Cardiac muscle cell (in vitro differentiated cells and primary cell): ENCODE measurements at regions not wholly inside any gene's neighbourhood (a gene's known extent, or its start where the extent isn't known, plus 50 kb on each side); places are given as distances from the start of the nearest gene placed in this dataset.
"Not testable (repeated sequence)": the region's sequence is repeated elsewhere in the genome, so short reads cannot be mapped to it uniquely, and the experiment has no call there.

Experiments
- DNase-seq, 2 donors: peaks; one replicate each; pipeline versions ENCODE4 v3.0.0 to v3.0.0-alpha.2; 2010 to 2017; ENCODE audit warnings: low read depth in 1 of 2, low spot score in 1 of 2
- H3K27ac ChIP-seq: fragments of 200-600 bp; sonication (generic); 2 replicates; pipeline ENCODE4 v1.5.1; 2016
- H3K27me3 ChIP-seq: fragments of 200-600 bp; sonication (generic); 2 replicates; pipeline ENCODE4 v1.6.0; 2016; ENCODE audit warnings: control low read depth
- H3K36me3 ChIP-seq: fragments of 200-600 bp; sonication (generic); 2 replicates; pipeline ENCODE4 v1.5.1; 2016; ENCODE audit warnings: control low read depth
- H3K4me1 ChIP-seq: fragments of 200-600 bp; sonication (generic); 2 replicates; pipeline ENCODE4 v1.8.1; 2017; ENCODE audit warnings: low read depth, mild to moderate bottlenecking, mixed run types
- H3K4me3 ChIP-seq: fragments of 200-600 bp; sonication (generic); 2 replicates; pipeline ENCODE4 v1.5.1; 2016; ENCODE audit warnings: mild to moderate bottlenecking
- H3K9me3 ChIP-seq: fragments of 200-600 bp; sonication (generic); 2 replicates; pipeline ENCODE4 v1.5.1; 2017; ENCODE audit warnings: low read depth, mild to moderate bottlenecking, control low read depth
- TF ChIP-seq, protein P1 (sequence below): IDR thresholded peaks from 2 replicates; pipeline ENCODE4 v1.5.1; 2012; ENCODE audit warnings: low read depth, mild to moderate bottlenecking, low read length

DNA sequence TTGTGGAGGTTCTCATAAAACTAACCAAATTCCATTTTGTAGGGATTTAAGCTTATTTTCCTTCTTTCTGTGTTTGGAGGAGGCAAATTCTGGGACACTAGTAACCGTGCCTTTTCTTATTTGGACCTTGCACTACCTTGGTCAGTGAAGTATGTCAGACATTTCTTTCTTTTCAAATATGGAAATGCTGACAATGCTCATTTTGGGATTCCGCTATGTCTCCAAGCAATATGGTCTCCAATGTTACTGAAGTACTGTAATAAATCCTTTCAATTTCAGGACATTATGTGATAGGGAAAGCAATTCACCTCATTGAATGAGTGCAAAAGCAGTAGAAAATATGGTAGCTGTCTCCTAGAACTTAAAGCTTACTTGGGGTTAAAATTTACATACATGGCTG lies 372.3 kb downstream of the HLX start:
- Histone ChIP-seq H3K36me3 (no peaks in the 10 kb centered on the region), H3K4me3 (no peak overlapping the region), H3K9me3 (no peaks in the 10 kb centered on the region), H3K4me1 (no peaks in the 10 kb centered on the region), H3K27me3 (no peaks in the 10 kb centered on the region), H3K27ac (no peak overlapping the region)
- DNase-seq: no peak
- TF ChIP-seq, protein P1, sequence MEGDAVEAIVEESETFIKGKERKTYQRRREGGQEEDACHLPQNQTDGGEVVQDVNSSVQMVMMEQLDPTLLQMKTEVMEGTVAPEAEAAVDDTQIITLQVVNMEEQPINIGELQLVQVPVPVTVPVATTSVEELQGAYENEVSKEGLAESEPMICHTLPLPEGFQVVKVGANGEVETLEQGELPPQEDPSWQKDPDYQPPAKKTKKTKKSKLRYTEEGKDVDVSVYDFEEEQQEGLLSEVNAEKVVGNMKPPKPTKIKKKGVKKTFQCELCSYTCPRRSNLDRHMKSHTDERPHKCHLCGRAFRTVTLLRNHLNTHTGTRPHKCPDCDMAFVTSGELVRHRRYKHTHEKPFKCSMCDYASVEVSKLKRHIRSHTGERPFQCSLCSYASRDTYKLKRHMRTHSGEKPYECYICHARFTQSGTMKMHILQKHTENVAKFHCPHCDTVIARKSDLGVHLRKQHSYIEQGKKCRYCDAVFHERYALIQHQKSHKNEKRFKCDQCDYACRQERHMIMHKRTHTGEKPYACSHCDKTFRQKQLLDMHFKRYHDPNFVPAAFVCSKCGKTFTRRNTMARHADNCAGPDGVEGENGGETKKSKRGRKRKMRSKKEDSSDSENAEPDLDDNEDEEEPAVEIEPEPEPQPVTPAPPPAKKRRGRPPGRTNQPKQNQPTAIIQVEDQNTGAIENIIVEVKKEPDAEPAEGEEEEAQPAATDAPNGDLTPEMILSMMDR: no peak

DNA sequence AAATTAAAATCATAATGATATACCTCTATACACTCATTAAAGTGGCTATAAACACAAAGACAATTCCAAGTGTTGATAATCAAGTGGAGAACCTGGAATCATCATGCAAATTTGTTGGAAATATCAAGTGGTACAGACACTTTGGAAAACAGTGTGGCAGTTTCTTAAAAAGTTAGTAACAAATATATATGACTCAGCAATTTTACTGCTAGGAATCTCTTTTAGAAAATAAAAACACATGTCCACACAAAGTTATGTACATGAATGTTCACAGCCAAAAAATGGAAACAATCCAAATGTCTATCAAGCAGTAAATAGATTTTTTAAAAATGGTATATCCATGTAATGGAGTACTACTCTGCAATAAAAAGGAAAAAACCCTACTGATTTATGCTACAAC lies 375.6 kb downstream of the HLX start:
- Histone ChIP-seq H3K4me1 (no peaks in the 10 kb centered on the region), H3K4me3 (no peak overlapping the region), H3K27me3 (no peaks in the 10 kb centered on the region), H3K27ac (no peak overlapping the region), H3K9me3 (no peaks in the 10 kb centered on the region), H3K36me3 (no peaks in the 10 kb centered on the region)
- TF ChIP-seq, protein P1: no peak
- no peak for DNase-seq

DNA sequence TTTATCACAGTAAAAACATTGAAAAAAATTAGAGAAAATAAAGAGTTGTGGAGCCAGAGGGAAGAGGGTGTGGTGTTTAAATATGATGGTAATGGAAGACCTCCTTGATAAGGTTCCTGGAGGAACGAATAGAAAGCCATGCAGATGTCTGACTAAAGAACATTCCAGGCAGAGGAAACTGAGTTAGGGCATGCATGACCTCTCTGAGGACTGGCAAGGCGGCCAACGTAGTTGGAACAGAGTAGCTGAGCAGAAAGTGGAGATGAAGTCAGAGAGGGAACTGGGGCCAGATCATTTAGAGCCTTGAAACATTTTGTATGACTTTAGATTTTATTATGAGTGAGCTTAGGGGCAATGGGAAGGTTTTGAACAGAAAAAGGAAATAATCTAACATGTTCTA lies 377.5 kb downstream of the HLX start:
- H3K36me3 ChIP-seq: no peaks in the 10 kb centered on the region
- H3K9me3 ChIP-seq: no peaks in the 10 kb centered on the region
- no peak for DNase-seq
- no peaks in the 10 kb centered on the region for H3K4me1 ChIP-seq
- no peak overlapping the region for H3K4me3 ChIP-seq
- no peak overlapping the region for H3K27ac ChIP-seq
- no peaks in the 10 kb centered on the region for H3K27me3 ChIP-seq
- TF ChIP-seq, protein P1: no peak

DNA sequence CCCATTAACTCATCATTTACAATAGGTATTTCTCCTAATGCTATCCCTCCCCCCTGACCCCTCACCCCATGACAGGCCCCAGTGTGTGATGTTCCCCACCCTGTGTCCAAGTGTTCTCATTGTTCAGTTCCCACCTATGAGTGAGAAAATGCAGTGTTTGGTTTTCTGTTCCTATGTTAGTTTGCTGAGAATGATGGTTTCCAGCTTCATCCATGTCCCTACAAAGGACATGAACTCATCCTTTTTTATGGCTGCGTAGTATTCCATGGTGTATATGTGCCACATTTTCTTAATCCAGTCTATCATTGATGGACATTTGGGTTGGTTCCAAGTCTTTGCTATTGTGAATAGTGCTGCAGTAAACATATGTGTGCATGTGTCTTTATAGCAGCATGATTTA lies 378.3 kb downstream of the HLX start:
- H3K4me1 ChIP-seq, H3K36me3 ChIP-seq, H3K9me3 ChIP-seq, DNase-seq, H3K27ac ChIP-seq, H3K27me3 ChIP-seq, H3K4me3 ChIP-seq: not testable (repeated sequence)

DNA sequence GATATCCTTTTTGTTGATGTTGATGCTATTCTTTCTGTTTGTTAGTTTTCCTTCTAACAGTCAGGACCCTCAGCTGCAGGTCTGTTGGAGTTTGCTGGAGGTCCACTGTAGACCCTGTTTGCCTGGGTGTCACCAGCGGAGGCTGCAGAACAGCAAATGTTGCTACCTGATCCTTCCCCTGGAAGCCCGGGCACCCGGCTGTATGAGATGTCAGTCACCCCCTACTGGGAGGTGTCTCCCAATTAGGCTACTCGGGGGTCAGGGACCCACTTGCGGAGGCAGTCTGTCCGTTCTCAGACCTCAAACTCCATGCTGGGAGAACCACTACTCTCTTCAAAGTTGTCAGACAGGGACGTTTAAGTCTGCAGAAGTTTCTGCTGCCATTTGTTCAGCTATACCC lies 383.4 kb downstream of the HLX start:
- H3K4me3 ChIP-seq, H3K36me3 ChIP-seq, H3K4me1 ChIP-seq, DNase-seq, H3K27ac ChIP-seq, H3K9me3 ChIP-seq, H3K27me3 ChIP-seq: not testable (repeated sequence)

DNA sequence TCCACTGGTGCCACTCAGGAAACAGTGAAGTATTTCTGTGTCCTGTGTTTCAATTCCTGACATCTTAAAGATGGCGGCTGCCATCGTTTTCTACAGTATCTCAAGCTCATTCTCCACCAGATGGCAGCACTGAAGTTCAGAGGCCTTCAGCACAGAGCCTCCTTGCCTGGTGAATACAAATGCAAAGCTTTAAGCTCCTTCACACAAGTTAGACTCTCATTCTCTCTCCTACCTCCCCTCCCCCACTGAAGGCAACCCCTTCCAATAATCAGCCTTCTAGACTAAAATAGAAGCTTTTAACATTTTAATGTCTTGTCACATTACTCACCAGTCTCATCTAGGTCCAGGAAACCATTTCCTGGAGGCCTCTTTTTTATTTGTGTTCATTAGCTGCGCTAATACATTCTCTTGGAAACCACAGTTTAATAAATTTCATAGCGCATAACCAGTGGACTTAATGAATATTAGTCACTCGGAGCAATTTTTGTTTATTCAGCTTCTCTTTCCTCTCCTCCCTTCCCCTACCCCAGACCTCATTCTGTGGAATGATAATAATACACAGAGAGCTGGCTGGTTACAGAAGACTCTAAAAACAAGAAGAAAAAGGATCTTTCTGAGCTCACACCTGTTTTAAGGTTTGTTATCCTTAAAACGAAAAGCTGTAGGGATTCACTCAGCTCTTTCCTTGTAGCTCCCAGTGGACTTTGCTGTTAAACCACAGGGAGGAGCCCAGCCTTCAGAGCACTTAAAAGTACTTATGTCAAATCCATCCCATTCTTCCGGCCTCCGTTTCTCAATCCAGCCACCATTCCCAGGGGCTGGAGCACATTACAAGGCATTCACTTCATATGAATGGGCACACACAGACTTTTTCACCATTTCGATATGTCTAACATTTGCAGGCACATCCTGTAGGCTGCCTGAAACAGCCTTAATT lies 384.9 kb downstream of the HLX start:
- H3K4me3 ChIP-seq: no peak overlapping the region
- H3K27me3 ChIP-seq: no peaks in the 10 kb centered on the region
- no peaks in the 10 kb centered on the region for H3K36me3 ChIP-seq
- no peak overlapping the region for H3K27ac ChIP-seq
- TF ChIP-seq, protein P1: peak; percentile 61
- peaks cover 4% of the 10 kb centered on the region for H3K4me1 ChIP-seq
- H3K9me3 ChIP-seq: no peaks in the 10 kb centered on the region
- DNase-seq: peak; percentile 69 to 88
